ENCODE measurements at regions not wholly inside any gene's neighbourhood (a gene's known extent, or its start where the extent isn't known, plus 50 kb on each side); places are given as distances from the start of the nearest gene placed in this dataset.

- DNase-seq (ENCODE audit: low read depth in 1 of 2, low spot score in 1 of 2) (no peak), FAIRE-seq (no peak), ATAC-seq (no peak)
- no peaks in the 10 kb centered on the region for H3K9me3 ChIP-seq
- H3K4me1 ChIP-seq: no peaks in the 10 kb centered on the region
- ChIA-PET POLR2A (no interaction called here), CTCF (no interaction called here)
- no peak overlapping the region for H3K27ac ChIP-seq
- no peak overlapping the region for H3K4me2 ChIP-seq
- TF ChIP-seq MYC (IDR thresholded peaks at IDR 0.05; ENCODE audit: borderline replicate concordance, low read length): no peak
- TF ChIP-seq FOSB (CRISPR knock-in tag; IDR thresholded peaks at IDR 0.05): no peak
- 34% methylated on average over 3 of the region's 3 CpGs for WGBS (ENCODE audit: missing lambda C conversion rate)
- no peak overlapping the region for H3K4me3 ChIP-seq
Measured at GRCh38 chrX:25674776-25675175, 463.4 kb upstream of the MAGEB18 start.

GRCh38 chrX:25701876-25702275 lies 436.3 kb upstream of the MAGEB18 start:
- Histone ChIP-seq H3K4me3 (no peak overlapping the region), H3K9me3 (no peaks in the 10 kb centered on the region), H3K4me2 (no peak overlapping the region), H3K27ac (no peak overlapping the region), H3K4me1 (no peaks in the 10 kb centered on the region)
- no peak for TF ChIP-seq ZSCAN20 (CRISPR knock-in tag; IDR thresholded peaks at IDR 0.05)
- DNase-seq (ENCODE audit: low read depth in 1 of 2, low spot score in 1 of 2): no peak
- ChIA-PET CTCF (no interaction called here), POLR2A (no interaction called here)
- no peak for FAIRE-seq
- WGBS (ENCODE audit: missing lambda C conversion rate): 0% methylated on average over 1 of the region's 1 CpG
- no peak for ATAC-seq

- Histone ChIP-seq H3K4me2 (no peak overlapping the region), H3K4me1 (no peaks in the 10 kb centered on the region), H3K9me3 (no peaks in the 10 kb centered on the region), H3K4me3 (no peak overlapping the region), H3K27ac (no peak overlapping the region)
- no peak for FAIRE-seq
- no peak for DNase-seq (ENCODE audit: low read depth in 1 of 2, low spot score in 1 of 2)
- CTCF ChIA-PET: no interaction called here
- 0% methylated on average over 2 of the region's 2 CpGs for WGBS (ENCODE audit: missing lambda C conversion rate)
- POLR2A ChIA-PET: no interaction called here
- no peak for ATAC-seq
- TF ChIP-seq TP53 (CRISPR knock-in tag; IDR thresholded peaks at IDR 0.05): no peak
- no peak for TF ChIP-seq MAX (IDR thresholded peaks at IDR 0.05)
- TF ChIP-seq NR3C1 (IDR thresholded peaks at IDR 0.05): no peak
- no peak for TF ChIP-seq CHD4 (IDR thresholded peaks at IDR 0.05; ENCODE audit: borderline replicate concordance)
- no peak for TF ChIP-seq POLR2AphosphoS2 (conservative IDR thresholded peaks at IDR 0.05; ENCODE audit: low read length)
- no peak for TF ChIP-seq FOSL2 (IDR thresholded peaks at IDR 0.05)
- TF ChIP-seq FOSL2 (CRISPR knock-in tag; IDR thresholded peaks at IDR 0.05): no peak
- TF ChIP-seq ATOH8 (CRISPR knock-in tag; IDR thresholded peaks at IDR 0.05; ENCODE audit: low read depth): no peak
- TF ChIP-seq EHF (CRISPR knock-in tag; IDR thresholded peaks at IDR 0.05): no peak
- TF ChIP-seq PBX3 (IDR thresholded peaks at IDR 0.05): no peak
- no peak for TF ChIP-seq HOXB5 (CRISPR knock-in tag; IDR thresholded peaks at IDR 0.05)
- TF ChIP-seq MAFK (IDR thresholded peaks at IDR 0.05; ENCODE audit: partially characterized antibody): no peak
- no peak for TF ChIP-seq REST (IDR thresholded peaks at IDR 0.05)
- no peak for TF ChIP-seq KDM1A (IDR thresholded peaks at IDR 0.05; ENCODE audit: low read depth)
- TF ChIP-seq CHD2 (IDR thresholded peaks at IDR 0.05; ENCODE audit: low read length, partially characterized antibody): no peak
- no peak for TF ChIP-seq EP300 (IDR thresholded peaks at IDR 0.05)
- no peak for TF ChIP-seq POLR2A (IDR thresholded peaks at IDR 0.05; ENCODE audit: low read length)
- TF ChIP-seq TFCP2L1 (CRISPR knock-in tag; IDR thresholded peaks at IDR 0.05): no peak
Measured at GRCh38 chrX:25717122-25717521, 421.0 kb upstream of the MAGEB18 start.
